ENCODE measurements at regions not wholly inside any gene's neighbourhood (a gene's known extent, or its start where the extent isn't known, plus 50 kb on each side); places are given as distances from the start of the nearest gene placed in this dataset.

DNA sequence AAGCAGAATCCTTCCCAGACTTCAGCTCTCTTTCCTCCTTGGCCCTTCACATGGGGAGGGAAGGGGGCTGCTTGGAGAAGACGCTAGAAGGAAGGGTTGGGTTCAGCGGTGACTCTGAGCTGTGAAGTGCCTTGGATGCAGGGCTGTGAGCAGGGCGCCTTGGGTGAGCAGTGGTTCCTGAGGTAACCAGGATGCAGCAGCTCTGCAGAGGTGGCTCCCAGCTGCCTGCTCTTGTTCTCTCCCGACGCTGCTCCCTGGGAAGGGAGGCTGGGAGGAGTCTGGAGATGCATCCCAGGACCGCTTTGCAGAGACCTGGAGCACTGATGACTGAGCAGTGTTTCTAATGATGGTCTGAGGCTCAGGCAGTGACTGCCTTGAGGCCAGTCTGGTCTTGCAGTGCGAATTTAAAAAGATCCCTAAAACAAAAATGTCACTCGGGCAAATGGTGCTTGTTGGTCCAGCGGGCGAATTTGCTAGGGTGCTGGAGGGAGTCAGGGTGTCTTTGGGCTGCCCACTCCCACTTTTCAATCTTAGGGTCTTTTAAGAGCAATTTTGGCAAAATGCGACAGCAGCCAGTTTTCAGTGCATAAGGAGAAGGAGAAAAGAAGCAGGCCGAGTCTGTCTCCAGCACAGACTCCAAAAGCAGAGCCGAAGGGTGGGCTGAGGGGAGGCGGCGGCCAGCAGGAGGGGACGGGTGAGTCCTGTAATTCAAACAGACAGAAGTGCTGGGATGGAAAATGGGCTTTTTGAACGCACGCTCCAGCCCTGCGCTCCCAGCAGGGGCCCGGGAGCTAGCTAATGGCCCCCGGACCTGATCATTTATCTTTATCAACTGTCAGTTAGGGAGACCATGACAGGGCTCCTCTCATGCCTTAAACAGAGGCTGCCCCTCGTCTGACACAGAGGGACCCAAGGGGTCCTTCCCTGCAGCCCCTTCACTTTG, 191.2 kb upstream of the SHH start:
- Histone ChIP-seq H3K27me3 (ENCODE audit: insufficient read depth, low read length) (no peaks in the 10 kb centered on the region), H3K9me3 (ENCODE audit: insufficient read depth, low read depth, low read length) (no peaks in the 10 kb centered on the region), H3K27ac (ENCODE audit: low read depth, low read length) (no peak overlapping the region), H3K9ac (ENCODE audit: low read depth, low read length) (no peak overlapping the region), H3K4me3 (ENCODE audit: low read length) (no peak overlapping the region), H3K36me3 (ENCODE audit: insufficient read depth, low read length) (no peaks in the 10 kb centered on the region), H3K4me1 (ENCODE audit: insufficient read depth, low read length) (no peaks in the 10 kb centered on the region)
- WGBS, result 89% methylated on average over 22 of the region's 22 CpGs

DNA sequence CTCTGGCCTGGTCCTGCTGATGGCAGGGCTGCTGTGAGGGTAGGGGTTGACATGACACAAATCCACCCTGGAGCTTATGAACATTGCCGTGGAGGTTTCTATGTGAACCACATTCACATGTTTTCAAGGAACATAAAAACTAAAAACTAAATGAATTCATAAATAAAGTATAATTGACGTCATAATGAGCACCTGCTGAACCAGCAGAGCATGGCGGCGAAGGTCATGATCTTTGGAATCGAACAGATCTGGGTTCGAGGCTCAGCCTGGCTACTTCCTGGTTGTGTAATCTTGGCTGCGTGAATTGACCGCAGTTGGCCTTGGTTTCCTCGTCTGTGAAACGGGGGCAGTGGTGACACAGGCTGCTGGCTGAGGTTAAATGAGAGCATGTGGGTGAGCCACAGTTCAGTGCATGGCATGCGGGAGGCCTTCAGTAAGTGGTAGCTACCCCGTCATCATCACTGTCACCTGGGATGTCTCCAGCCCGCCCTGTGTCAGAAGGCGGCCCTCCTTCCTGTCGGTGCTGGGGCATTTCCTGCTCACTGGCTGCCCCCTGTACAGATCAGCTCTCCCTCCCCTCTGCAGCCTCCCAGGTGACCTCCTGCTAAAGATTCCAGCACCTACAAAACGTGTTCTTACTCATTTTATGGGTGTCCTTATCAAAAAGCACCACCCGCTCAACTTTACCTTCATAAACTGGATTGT, 190.3 kb upstream of the SHH start:
- Histone ChIP-seq H3K9me3 (ENCODE audit: insufficient read depth, low read depth, low read length) (no peaks in the 10 kb centered on the region), H3K36me3 (ENCODE audit: insufficient read depth, low read length) (no peaks in the 10 kb centered on the region), H3K4me1 (ENCODE audit: insufficient read depth, low read length) (no peaks in the 10 kb centered on the region), H3K4me3 (ENCODE audit: low read length) (no peak overlapping the region), H3K27ac (ENCODE audit: low read depth, low read length) (no peak overlapping the region), H3K9ac (ENCODE audit: low read depth, low read length) (no peak overlapping the region), H3K27me3 (ENCODE audit: insufficient read depth, low read length) (no peaks in the 10 kb centered on the region)
- WGBS, result 93% methylated on average over 16 of the region's 17 CpGs

DNA sequence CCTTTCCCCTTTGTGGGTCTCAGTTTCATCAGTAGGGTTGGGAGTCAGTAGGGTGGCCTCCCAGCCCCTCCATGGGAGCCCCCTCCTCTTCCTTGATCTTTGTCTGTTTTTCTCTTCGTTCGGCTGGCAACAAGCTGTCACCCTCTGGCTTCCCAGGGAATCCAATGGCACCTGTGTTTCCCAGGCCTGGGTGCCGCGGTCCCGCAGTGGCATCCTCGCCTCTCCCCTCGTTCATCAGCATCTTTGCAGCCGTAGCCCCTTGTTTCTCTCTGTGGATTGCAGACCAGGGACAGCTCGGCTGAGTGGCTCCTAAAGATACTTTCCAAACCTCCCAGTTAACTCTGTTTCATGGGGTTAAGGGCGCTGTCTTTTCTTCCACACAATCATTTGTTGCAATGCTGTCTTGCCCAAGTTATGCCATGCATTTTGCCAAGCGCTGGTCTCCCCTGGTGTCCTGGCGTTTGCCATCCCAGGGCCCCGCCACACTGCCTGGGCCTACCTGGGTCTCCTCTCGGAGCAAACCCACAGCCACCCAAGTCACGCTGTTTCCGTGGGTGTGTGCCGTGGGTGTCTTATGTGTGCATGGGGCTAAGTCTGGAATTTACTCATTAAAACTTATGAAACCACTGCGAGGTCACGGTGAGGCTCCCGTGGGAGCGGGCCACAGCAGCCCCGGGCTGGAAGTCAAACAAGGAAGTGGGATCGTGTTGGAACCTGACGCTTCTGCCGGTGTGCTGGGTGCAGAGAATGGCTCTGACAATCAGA, 189.4 kb upstream of the SHH start:
- Histone ChIP-seq H3K4me1 (ENCODE audit: insufficient read depth, low read length) (no peaks in the 10 kb centered on the region), H3K27me3 (ENCODE audit: insufficient read depth, low read length) (no peaks in the 10 kb centered on the region), H3K9me3 (ENCODE audit: insufficient read depth, low read depth, low read length) (no peaks in the 10 kb centered on the region), H3K9ac (ENCODE audit: low read depth, low read length) (no peak overlapping the region), H3K36me3 (ENCODE audit: insufficient read depth, low read length) (no peaks in the 10 kb centered on the region), H3K4me3 (ENCODE audit: low read length) (no peak overlapping the region), H3K27ac (ENCODE audit: low read depth, low read length) (no peak overlapping the region)
- WGBS, result 94% methylated on average over 25 of the region's 25 CpGs

DNA sequence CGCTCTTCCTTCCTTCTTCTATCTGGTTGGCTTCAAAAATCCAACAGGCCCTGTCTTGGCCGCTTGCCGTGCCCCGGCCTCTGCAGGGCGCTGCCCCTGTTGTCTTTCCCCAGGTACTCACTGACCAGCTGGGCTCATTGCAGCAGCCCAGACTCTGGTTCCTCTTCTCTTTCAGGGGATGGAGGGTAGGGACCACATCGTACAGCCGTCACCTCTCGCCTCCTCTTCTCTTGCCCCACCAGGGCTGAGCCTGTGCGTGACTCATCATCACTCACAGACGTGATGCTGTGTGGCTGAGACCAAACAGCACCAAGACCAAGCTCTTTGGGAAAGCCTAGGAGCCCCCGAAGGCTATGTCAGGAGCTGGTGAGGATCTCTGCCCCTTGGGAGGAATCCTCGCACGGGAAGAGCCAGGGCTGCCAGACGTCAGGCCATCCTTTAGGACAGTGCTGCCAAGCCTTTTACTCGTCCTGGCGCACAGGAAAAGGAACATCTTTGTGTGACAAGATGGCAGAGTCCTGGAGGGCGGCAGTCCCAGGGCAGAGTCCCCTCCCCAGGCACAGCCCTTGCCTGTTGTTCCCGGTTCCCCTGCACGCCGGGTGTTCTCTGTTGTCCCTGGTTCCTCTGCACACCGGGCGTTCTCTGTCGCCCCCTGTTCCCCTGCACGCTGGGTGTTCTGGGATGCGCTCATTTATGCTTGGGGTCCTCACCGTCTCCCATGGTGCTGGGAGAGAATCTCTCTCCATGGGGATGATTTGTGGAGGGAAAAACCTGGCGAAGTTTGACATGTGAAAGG, 188.5 kb upstream of the SHH start:
- H3K27me3 ChIP-seq (ENCODE audit: insufficient read depth, low read length), result no peaks in the 10 kb centered on the region

DNA sequence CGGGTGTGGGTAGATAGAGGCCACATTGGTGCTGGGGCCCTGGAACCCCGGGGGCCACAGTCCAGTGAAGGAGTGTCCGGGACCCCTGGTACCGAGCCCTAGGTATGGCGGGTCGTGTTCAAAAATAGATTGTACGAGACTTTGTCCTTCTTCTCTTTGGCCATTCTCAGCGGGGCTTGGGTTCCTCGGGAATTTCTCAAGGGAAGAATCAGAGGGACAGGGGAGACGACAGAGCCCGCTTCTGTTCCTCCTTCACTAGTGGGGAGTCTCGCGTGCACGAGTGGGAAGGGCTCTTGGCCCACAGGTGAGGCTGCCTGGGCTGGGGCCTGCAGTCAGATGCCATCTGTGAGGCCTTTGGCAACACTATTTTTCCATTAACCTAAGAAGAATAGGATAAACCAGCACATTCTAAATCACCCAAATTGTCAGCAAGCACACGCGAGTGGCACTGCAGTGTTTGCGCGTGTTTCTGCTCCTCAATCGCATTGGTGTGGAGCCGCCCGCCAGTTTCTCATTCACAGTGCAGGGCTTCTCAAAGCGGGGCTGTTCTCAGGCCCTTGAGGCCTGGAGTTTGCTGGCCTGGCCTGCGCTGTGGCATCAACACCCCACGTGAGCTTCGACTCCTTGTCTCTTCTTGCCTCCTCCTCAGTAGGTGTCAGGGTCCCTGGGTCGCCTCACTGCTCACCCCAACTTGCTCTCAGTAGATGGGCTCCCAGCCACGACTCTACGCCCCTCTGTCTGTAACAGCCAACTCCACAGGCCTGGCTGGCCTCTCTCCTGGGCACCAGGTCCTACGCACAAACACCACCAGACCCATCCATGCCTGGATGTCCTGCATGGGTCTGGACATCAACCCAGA, 187.6 kb upstream of the SHH start:
- no peaks in the 10 kb centered on the region for H3K9me3 ChIP-seq (ENCODE audit: insufficient read depth, low read depth, low read length)
- WGBS, result 96% methylated on average over 29 of the region's 29 CpGs
- H3K27ac ChIP-seq (ENCODE audit: low read depth, low read length), result no peak overlapping the region
- H3K36me3 ChIP-seq (ENCODE audit: insufficient read depth, low read length), result no peaks in the 10 kb centered on the region
- H3K27me3 ChIP-seq (ENCODE audit: insufficient read depth, low read length), result no peaks in the 10 kb centered on the region
- no peak overlapping the region for H3K4me3 ChIP-seq (ENCODE audit: low read length)
- no peaks in the 10 kb centered on the region for H3K4me1 ChIP-seq (ENCODE audit: insufficient read depth, low read length)
- H3K9ac ChIP-seq (ENCODE audit: low read depth, low read length), result no peak overlapping the region

More for the DNA sequence above, 188.5 kb upstream of the SHH start:
- H3K4me3 ChIP-seq (ENCODE audit: low read length), result no peak overlapping the region
- no peak overlapping the region for H3K27ac ChIP-seq (ENCODE audit: low read depth, low read length)
- H3K4me1 ChIP-seq (ENCODE audit: insufficient read depth, low read length), result no peaks in the 10 kb centered on the region
- WGBS, result 96% methylated on average over 27 of the region's 27 CpGs
- H3K9ac ChIP-seq (ENCODE audit: low read depth, low read length), result no peak overlapping the region
- no peaks in the 10 kb centered on the region for H3K9me3 ChIP-seq (ENCODE audit: insufficient read depth, low read depth, low read length)
- H3K36me3 ChIP-seq (ENCODE audit: insufficient read depth, low read length), result no peaks in the 10 kb centered on the region

DNA sequence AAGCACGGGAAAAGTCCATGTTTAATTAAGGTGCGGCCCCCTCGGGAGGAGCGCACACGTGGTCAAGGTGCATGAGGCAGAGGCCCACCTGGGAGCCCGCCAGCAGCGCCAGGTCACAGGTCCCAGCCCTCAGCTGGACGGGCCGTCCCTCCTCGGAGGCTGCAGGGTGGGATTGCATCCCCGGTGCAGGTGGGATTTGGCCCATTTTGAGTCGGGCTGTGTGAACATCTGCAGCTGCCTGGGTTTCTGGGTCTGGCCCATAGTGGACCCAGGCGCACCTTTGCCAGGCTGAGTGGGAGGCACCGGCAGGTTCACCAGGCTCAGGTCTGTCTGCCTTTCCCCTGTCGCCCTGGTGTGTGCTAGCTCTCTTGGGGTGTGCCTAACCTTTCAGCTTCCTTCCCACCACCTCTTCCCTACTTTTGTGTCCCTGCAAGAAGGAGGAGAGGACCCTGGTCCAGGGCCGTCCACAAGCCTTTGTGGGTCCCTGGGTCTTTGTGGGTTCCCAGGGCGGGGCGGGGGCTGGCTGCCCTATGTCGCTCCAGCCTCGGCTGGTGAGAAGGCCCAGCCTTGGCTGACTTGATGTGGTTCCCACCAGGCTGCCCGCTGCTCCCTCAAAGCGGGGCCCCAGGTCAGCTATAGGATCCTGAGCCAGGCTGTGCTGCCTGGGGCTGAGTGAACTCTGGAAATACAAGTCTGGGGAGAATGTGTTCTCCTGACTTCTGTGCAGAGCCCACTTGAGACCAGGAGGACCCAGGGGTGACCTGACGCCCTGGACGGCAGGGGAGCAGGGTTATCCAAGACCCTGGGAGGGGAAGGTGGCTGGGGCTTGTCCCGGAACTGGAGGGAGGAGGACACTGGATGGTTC, 186.7 kb upstream of the SHH start:
- WGBS, result 93% methylated on average over 25 of the region's 25 CpGs
- H3K9ac ChIP-seq (ENCODE audit: low read depth, low read length), result no peak overlapping the region
- H3K4me1 ChIP-seq (ENCODE audit: insufficient read depth, low read length), result no peaks in the 10 kb centered on the region
- H3K27me3 ChIP-seq (ENCODE audit: insufficient read depth, low read length), result no peaks in the 10 kb centered on the region
- H3K36me3 ChIP-seq (ENCODE audit: insufficient read depth, low read length), result no peaks in the 10 kb centered on the region
- H3K27ac ChIP-seq (ENCODE audit: low read depth, low read length), result no peak overlapping the region
- no peak overlapping the region for H3K4me3 ChIP-seq (ENCODE audit: low read length)
- no peaks in the 10 kb centered on the region for H3K9me3 ChIP-seq (ENCODE audit: insufficient read depth, low read depth, low read length)

DNA sequence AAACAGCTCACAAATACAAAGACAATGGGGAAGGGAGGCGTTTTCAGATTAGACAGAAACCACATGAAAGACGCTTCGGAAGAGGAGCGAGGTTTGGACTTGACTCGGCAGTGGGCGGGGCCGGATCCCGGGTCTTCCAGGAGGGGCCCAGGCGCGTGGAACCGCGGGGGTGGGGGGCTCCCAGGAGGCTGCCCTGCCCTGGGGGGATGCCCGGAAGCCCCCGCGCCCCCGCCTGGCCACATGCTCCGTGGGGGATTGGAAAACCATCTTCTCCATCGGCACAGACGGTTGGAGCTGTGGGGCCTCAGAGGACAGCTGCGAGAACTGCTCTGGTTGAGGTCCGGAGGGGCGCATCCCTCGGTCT, 186.0 kb upstream of the SHH start:
- H3K27me3 ChIP-seq (ENCODE audit: insufficient read depth, low read length), result no peaks in the 10 kb centered on the region
- H3K36me3 ChIP-seq (ENCODE audit: insufficient read depth, low read length), result no peaks in the 10 kb centered on the region
- no peak overlapping the region for H3K9ac ChIP-seq (ENCODE audit: low read depth, low read length)
- 90% methylated on average over 23 of the region's 23 CpGs for WGBS
- no peaks in the 10 kb centered on the region for H3K9me3 ChIP-seq (ENCODE audit: insufficient read depth, low read depth, low read length)
- no peaks in the 10 kb centered on the region for H3K4me1 ChIP-seq (ENCODE audit: insufficient read depth, low read length)
- no peak overlapping the region for H3K4me3 ChIP-seq (ENCODE audit: low read length)
- H3K27ac ChIP-seq (ENCODE audit: low read depth, low read length), result no peak overlapping the region

- no peaks in the 10 kb centered on the region for H3K36me3 ChIP-seq (ENCODE audit: insufficient read depth, low read length)
These were observed 185.4 kb upstream of the SHH start for GRCh38 chr7:155997431-155998327.

GRCh38 chr7:155996718-155997280, 184.5 kb upstream of the SHH start:
- Histone ChIP-seq H3K9ac (ENCODE audit: low read depth, low read length) (no peak overlapping the region), H3K9me3 (ENCODE audit: insufficient read depth, low read depth, low read length) (no peaks in the 10 kb centered on the region), H3K27me3 (ENCODE audit: insufficient read depth, low read length) (no peaks in the 10 kb centered on the region), H3K4me3 (ENCODE audit: low read length) (no peak overlapping the region), H3K27ac (ENCODE audit: low read depth, low read length) (no peak overlapping the region), H3K36me3 (ENCODE audit: insufficient read depth, low read length) (no peaks in the 10 kb centered on the region), H3K4me1 (ENCODE audit: insufficient read depth, low read length) (no peaks in the 10 kb centered on the region)
- WGBS, result 95% methylated on average over 12 of the region's 12 CpGs

More at GRCh38 chr7:155997431-155998327, 185.4 kb upstream of the SHH start:
- 96% methylated on average over 35 of the region's 35 CpGs for WGBS
- H3K9me3 ChIP-seq (ENCODE audit: insufficient read depth, low read depth, low read length), result no peaks in the 10 kb centered on the region
- no peaks in the 10 kb centered on the region for H3K27me3 ChIP-seq (ENCODE audit: insufficient read depth, low read length)
- H3K4me3 ChIP-seq (ENCODE audit: low read length), result no peak overlapping the region
- H3K4me1 ChIP-seq (ENCODE audit: insufficient read depth, low read length), result no peaks in the 10 kb centered on the region
- H3K27ac ChIP-seq (ENCODE audit: low read depth, low read length), result no peak overlapping the region
- no peak overlapping the region for H3K9ac ChIP-seq (ENCODE audit: low read depth, low read length)

All from HUES64 (cell line).